K562 (cell line): ENCODE measurements at regions not wholly inside any gene's neighbourhood (a gene's known extent, or its start where the extent isn't known, plus 50 kb on each side); places are given as distances from the start of the nearest gene placed in this dataset.

Source experiments
- ATAC-seq: fragments of 200-7000 bp; cut with Tn5 transposase; 3 replicates; pipeline ENCODE4 v1.9.1; 2020; ENCODE audit warnings: moderate library complexity
- BruUV-seq: library from RNA; stranded (reverse); fragments of 400-500 nt; replicated peaks from 2 replicates; lab custom pipeline; 2021; lab: Mats Ljungman, UMichigan
- CTCF ChIA-PET: fragments of 300-600 bp; formaldehyde crosslinking; extraction: SDS; loops from one replicate; lab custom pipeline; 2021; ENCODE audit warnings: low intra/inter-chr PET ratio; lab: Yijun Ruan, JAX
- POLR2A ChIA-PET: fragments of 300-600, 350-650 bp; sonication (Branson Sonifier 250); formaldehyde crosslinking; extraction: SDS; loops from one replicate; lab custom pipeline; 2021; ENCODE audit warnings: antibody characterized with exemption, inconsistent platforms; lab: Yijun Ruan, JAX
- DNase-seq, 4 experiments: peaks; one replicate each; pipeline versions ENCODE4 v3.0.0 to v3.0.0-alpha.2; 2011 to 2018; ENCODE audit warnings: low spot score in 3 of 4, mixed read lengths in 3 of 4; ENCODE audit errors: extremely low read depth in 1 of 4
- FAIRE-seq: peaks from 2 replicates; lab custom pipeline; 2011; peaks lifted over from hg19 to GRCh38; lab: Jason Lieb, UNC
- H2AFZ ChIP-seq: 2 replicates; pipeline ENCODE4 v1.6.0; 2011; ENCODE audit warnings: low read depth, low read length, control low read depth, inconsistent platforms
- H3K27ac ChIP-seq: fragments of 200-600 bp; 3 replicates; pipeline ENCODE4 v1.8.0; 2011; ENCODE audit warnings: low read depth, mild to moderate bottlenecking, control low read depth, inconsistent platforms, low read length, moderate library complexity, mixed read lengths; ENCODE audit errors: extremely low read depth
- H3K27me3 ChIP-seq, 2 experiments: fragments of 300-600 bp in 1 of 2; 2 replicates in 1 of 2; 3 replicates in 1 of 2; pipeline versions ENCODE4 v1.6.0 to v1.8.0; 2011; ENCODE audit warnings: inconsistent platforms in 2 of 2, low read length in 2 of 2, mild to moderate bottlenecking in 1 of 2, mixed read lengths in 1 of 2, moderate library complexity in 1 of 2; ENCODE audit not compliant: control insufficient read depth in 2 of 2, insufficient read depth in 2 of 2
- H3K36me3 ChIP-seq: fragments of 300-600 bp; 3 replicates; pipeline ENCODE4 v1.8.0; 2011; ENCODE audit warnings: mild to moderate bottlenecking, low read length, inconsistent platforms; ENCODE audit not compliant: control insufficient read depth, insufficient read depth
- H3K4me1 ChIP-seq, 2 experiments: fragments of 200-600 bp in 1 of 2; replicated peaks in 1 of 2; 2 replicates in 1 of 2; 3 replicates in 1 of 2; pipeline versions ENCODE4 v1.5.1 to v1.8.0; 2011; ENCODE audit warnings: inconsistent platforms in 2 of 2, low read length in 2 of 2, mild to moderate bottlenecking in 1 of 2, mixed read lengths in 1 of 2, moderate library complexity in 1 of 2; ENCODE audit not compliant: control insufficient read depth in 2 of 2, insufficient read depth in 2 of 2
- H3K4me2 ChIP-seq: 2 replicates; pipeline ENCODE4 v1.6.1; 2011; ENCODE audit warnings: low read length, control low read depth, inconsistent platforms, mixed read lengths; ENCODE audit not compliant: insufficient read depth
- H3K4me3 ChIP-seq: fragments of 200-600 bp; sonication (generic), shearing (Covaris generic); 2 replicates; pipeline ENCODE4 v1.5.1; 2016; ENCODE audit warnings: control low read depth, inconsistent platforms
- H3K79me2 ChIP-seq: fragments of 200-600 bp; 3 replicates; pipeline ENCODE4 v1.8.0; 2011; ENCODE audit warnings: low read length, inconsistent platforms; ENCODE audit not compliant: control insufficient read depth, insufficient read depth
- H3K9ac ChIP-seq, 2 experiments: 2 replicates each; pipeline versions ENCODE4 v1.6.0 to v1.6.1; 2011; ENCODE audit warnings: low read depth in 2 of 2, low read length in 2 of 2, control low read depth in 1 of 2, inconsistent platforms in 1 of 2, mild to moderate bottlenecking in 1 of 2, mixed read lengths in 1 of 2; ENCODE audit not compliant: insufficient read depth in 1 of 2
- H3K9me1 ChIP-seq: one replicate; pipeline ENCODE4 v1.6.0; 2011; ENCODE audit warnings: inconsistent platforms, mild to moderate bottlenecking, low read length, moderate library complexity; ENCODE audit not compliant: control insufficient read depth, insufficient read depth
- H3K9me3 ChIP-seq: replicated peaks from 2 replicates; pipeline ENCODE4 v1.5.1; 2011; ENCODE audit warnings: low read depth, low read length, inconsistent platforms; ENCODE audit not compliant: control insufficient read depth, insufficient read depth
- H4K20me1 ChIP-seq: replicated peaks from 2 replicates; pipeline ENCODE4 v1.6.1; 2011; ENCODE audit warnings: low read length, inconsistent platforms, mixed read lengths; ENCODE audit not compliant: control insufficient read depth, insufficient read depth
- AFF1 ChIP-seq, 2 experiments: fragments of 450-650 bp; IDR thresholded peaks; 2 replicates each; pipeline ENCODE4 v1.6.1; 2018; ENCODE audit warnings: mild to moderate bottlenecking in 2 of 2, low read depth in 1 of 2; ENCODE audit not compliant: partially characterized antibody in 2 of 2
- ASH1L ChIP-seq: fragments of 450-650 bp; IDR thresholded peaks from 2 replicates; pipeline ENCODE4 v1.6.1; 2018; ENCODE audit warnings: borderline replicate concordance, mild to moderate bottlenecking, low read depth; ENCODE audit not compliant: partially characterized antibody
- BMI1 ChIP-seq: fragments of 150-350 bp; IDR thresholded peaks from 2 replicates; pipeline ENCODE4 v1.6.1; 2014; ENCODE audit warnings: low read length
- CBFA2T2 ChIP-seq: fragments of 450-650 bp; conservative IDR thresholded peaks from 2 replicates; pipeline ENCODE4 v1.6.1; 2017; ENCODE audit warnings: mild to moderate bottlenecking
- CHD1 ChIP-seq: fragments of 200-600 bp; sonication (generic); IDR thresholded peaks from one replicate; pipeline ENCODE4 v1.6.1; 2012; ENCODE audit warnings: mild to moderate bottlenecking, moderate library complexity, low read length, inconsistent platforms
- CREB1 ChIP-seq, 2 experiments: sonication (generic) in 1 of 2; formaldehyde crosslinking in 1 of 2; IDR thresholded peaks; 2 replicates each; pipeline versions ENCODE4 v1.6.1 to v1.8.0; 2012 to 2022; ENCODE audit warnings: inconsistent platforms in 1 of 2, mild to moderate bottlenecking in 1 of 2, missing genetic modification reagents in 1 of 2, moderate library complexity in 1 of 2
- ESRRB ChIP-seq: fragments of 250-450 bp; sonication (Bioruptor Pico); IDR thresholded peaks from 2 replicates; pipeline ENCODE4 v1.5.0; 2020; ENCODE audit warnings: mild to moderate bottlenecking, moderate library complexity, borderline replicate concordance
- FOXP1 ChIP-seq: sonication (generic); formaldehyde crosslinking; IDR thresholded peaks from 2 replicates; pipeline ENCODE4 v1.8.0; 2022; ENCODE audit warnings: mild to moderate bottlenecking, missing genetic modification reagents
- HINFP ChIP-seq: fragments of 450-650 bp; conservative IDR thresholded peaks from 2 replicates; pipeline ENCODE4 v1.6.1; 2016; ENCODE audit warnings: missing genetic modification characterization, low read depth, mild to moderate bottlenecking, control low read depth, missing compliant biosample characterization
- NFRKB ChIP-seq: fragments of 450-650 bp; IDR thresholded peaks from 2 replicates; pipeline ENCODE4 v1.6.1; 2016; ENCODE audit warnings: low read depth
- PTTG1 ChIP-seq: fragments of 450-650 bp; IDR thresholded peaks from 2 replicates; pipeline ENCODE4 v1.6.1; 2016; ENCODE audit warnings: low read depth, mild to moderate bottlenecking, missing genetic modification characterization, missing compliant biosample characterization
- SAFB2 ChIP-seq: fragments of 200-400 bp; formaldehyde crosslinking; IDR thresholded peaks from 2 replicates; pipeline ENCODE4 v1.6.1; 2018; ENCODE audit warnings: borderline replicate concordance, low read length, low read depth, moderate library complexity; ENCODE audit not compliant: severe bottlenecking
- SETDB1 ChIP-seq: IDR thresholded peaks from one replicate; pipeline ENCODE4 v1.6.1; 2012; ENCODE audit warnings: low read length, control low read depth, inconsistent platforms
- TAF7 ChIP-seq: fragments of 450-650 bp; IDR thresholded peaks from 2 replicates; pipeline ENCODE4 v1.6.1; 2016; ENCODE audit warnings: missing genetic modification characterization, missing compliant biosample characterization
- ZFPM2 ChIP-seq: fragments of 250-450 bp; sonication (Bioruptor Pico); IDR thresholded peaks from 2 replicates; pipeline ENCODE4 v1.5.1; 2022; ENCODE audit warnings: mild to moderate bottlenecking
- ZNF551 ChIP-seq: fragments of 250-450 bp; sonication (Bioruptor Pico); IDR thresholded peaks from 2 replicates; pipeline ENCODE4 v1.5.0; 2021; ENCODE audit warnings: mild to moderate bottlenecking, moderate library complexity
- WGBS: fragments of 100-300 bp; shearing (Covaris generic); methylation state at CpG from one replicate; pipeline ENCODE4 v1.1.6; 2016; ENCODE audit warnings: low coverage, mixed read lengths; ENCODE audit not compliant: insufficient coverage; ENCODE audit errors: missing lambda C conversion rate; 5-methylcytosine and 5-hydroxymethylcytosine counted together
- in situ Hi-C: fragments of 300-500 bp; cut with MboI; formaldehyde crosslinking; loops from 4 replicates; pipeline ENCODE4 v1.15.0; 2018; ENCODE audit warnings: inconsistent platforms, mixed read lengths
- intact Hi-C: fragments of 100-400 bp; cut with micrococcal nuclease; formaldehyde crosslinking; loops from 2 replicates; pipeline ENCODE4 v1.14.2; 2022

GRCh38 chr9:108033976-108034964 lies 544.7 kb upstream of the KLF4 start:
- ChIA-PET POLR2A (interaction anchor here (0.7 kb wide), 1 partner anchor 54 kb away, joined by 3 read pairs; no protein-coding TSS in a partner anchor), CTCF (no interaction called here)
- DNase-seq = no peak
- H3K4me3 ChIP-seq = no peak overlapping the region
- in situ Hi-C loops (no loop called here), intact Hi-C loops (no loop called here)
- no TSS peak for BruUV-seq
- no peak overlapping the region; a peak in 1 of 4 replicates for H3K9ac ChIP-seq
- no peaks in the 10 kb centered on the region for H3K9me3 ChIP-seq
- no peak overlapping the region for H3K27ac ChIP-seq
- no peak overlapping the region; the same call in 1 of the 2 replicates for H2AFZ ChIP-seq
- H3K36me3 ChIP-seq = no peaks in the 10 kb centered on the region
- no peaks in the 10 kb centered on the region for H3K9me1 ChIP-seq
- WGBS = 13% methylated on average over 5 of the region's 5 CpGs
- FAIRE-seq = peak; percentile 42
- no peaks in the 10 kb centered on the region for H3K79me2 ChIP-seq
- no peak overlapping the region for H3K4me2 ChIP-seq
- H4K20me1 ChIP-seq = no peaks in the 10 kb centered on the region
- no peaks in the 10 kb centered on the region for H3K27me3 ChIP-seq
- ATAC-seq = peak; percentile 51
- H3K4me1 ChIP-seq = 0 out of 5 replicates have a peak, but pooled peaks cover 0 to 2% of the 10 kb centered on the region in 2 experiments
- no peak for TF ChIP-seq CREB1 (IDR thresholded peaks at IDR 0.05)
- no peak for TF ChIP-seq CREB1 (CRISPR knock-in tag; IDR thresholded peaks at IDR 0.05)
- TF ChIP-seq ESRRB (CRISPR knock-in tag) = no peak
- no peak for TF ChIP-seq ZNF551 (CRISPR knock-in tag)
- TF ChIP-seq TAF7 (tag) = no peak
- TF ChIP-seq ZFPM2 (CRISPR knock-in tag) = no peak
- TF ChIP-seq NFRKB = no peak
- no peak for TF ChIP-seq CBFA2T2
- no peak for TF ChIP-seq FOXP1 (CRISPR knock-in tag)
- no peak for TF ChIP-seq SAFB2
- TF ChIP-seq HINFP (tag) = no peak
- TF ChIP-seq SETDB1 = no peak
- no peak for TF ChIP-seq PTTG1 (tag)
- no peak for TF ChIP-seq CHD1
- no peak for TF ChIP-seq AFF1 (IDR thresholded peaks at IDR 0.05; ENCODE audit: low read depth in 1 of 2, partially characterized antibody in 2 of 2)
- no peak for TF ChIP-seq ASH1L
- TF ChIP-seq BMI1 = no peak
